Loucy (cell line): ENCODE measurements at regions not wholly inside any gene's neighbourhood (a gene's known extent, or its start where the extent isn't known, plus 50 kb on each side); places are given as distances from the start of the nearest gene placed in this dataset.

ENCODE experiments used
- EZH2phosphoT487 ChIP-seq: fragments of 200-600 bp; IDR thresholded peaks from 2 replicates; pipeline ENCODE4 v1.6.1; 2018; ENCODE audit warnings: antibody characterized with exemption, mild to moderate bottlenecking, moderate library complexity, borderline replicate concordance
- TF ChIP-seq, protein P1 (sequence below): fragments of 200-600 bp; sonication (generic); conservative IDR thresholded peaks from 2 replicates; pipeline ENCODE4 v1.5.1; 2014; ENCODE audit warnings: mild to moderate bottlenecking, antibody characterized with exemption, low read length

DNA sequence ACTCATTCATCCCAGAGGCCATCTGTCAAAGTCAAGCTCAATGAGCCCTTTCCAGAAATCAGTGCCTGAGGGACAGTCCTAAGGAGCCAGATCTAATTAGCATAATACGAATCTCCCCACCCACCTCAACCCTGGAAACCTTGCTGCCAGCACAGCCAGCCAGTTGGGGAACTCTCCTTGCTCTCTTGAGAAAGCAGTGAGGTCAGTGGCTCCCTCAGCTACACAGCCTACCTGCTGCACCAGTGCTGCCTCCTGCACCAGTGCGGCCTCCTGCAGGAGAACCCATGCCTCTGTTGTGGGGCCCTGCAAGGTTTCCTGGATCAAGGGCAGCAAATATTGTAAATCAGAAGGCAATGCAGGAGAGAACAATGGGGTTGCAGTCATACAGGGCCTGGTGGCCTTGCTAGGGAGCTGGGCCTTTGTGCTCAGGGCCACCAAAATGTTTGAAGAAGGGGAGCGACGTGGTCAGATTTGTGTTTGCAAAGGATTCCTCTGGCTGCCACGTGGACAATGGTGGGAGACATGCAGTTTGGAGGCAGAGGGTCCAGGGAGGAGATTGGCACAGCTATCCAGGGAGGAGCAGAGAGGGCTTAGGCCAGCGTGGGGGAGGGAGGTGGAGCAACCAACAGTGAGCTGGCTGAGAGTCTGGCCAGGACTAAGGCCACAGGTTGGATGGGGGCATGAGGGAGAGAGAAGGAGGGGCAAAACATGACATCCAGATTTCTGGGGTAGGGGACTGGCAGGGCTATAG is 124.3 kb upstream of the MAMLD1 start:
- TF ChIP-seq, protein P1, sequence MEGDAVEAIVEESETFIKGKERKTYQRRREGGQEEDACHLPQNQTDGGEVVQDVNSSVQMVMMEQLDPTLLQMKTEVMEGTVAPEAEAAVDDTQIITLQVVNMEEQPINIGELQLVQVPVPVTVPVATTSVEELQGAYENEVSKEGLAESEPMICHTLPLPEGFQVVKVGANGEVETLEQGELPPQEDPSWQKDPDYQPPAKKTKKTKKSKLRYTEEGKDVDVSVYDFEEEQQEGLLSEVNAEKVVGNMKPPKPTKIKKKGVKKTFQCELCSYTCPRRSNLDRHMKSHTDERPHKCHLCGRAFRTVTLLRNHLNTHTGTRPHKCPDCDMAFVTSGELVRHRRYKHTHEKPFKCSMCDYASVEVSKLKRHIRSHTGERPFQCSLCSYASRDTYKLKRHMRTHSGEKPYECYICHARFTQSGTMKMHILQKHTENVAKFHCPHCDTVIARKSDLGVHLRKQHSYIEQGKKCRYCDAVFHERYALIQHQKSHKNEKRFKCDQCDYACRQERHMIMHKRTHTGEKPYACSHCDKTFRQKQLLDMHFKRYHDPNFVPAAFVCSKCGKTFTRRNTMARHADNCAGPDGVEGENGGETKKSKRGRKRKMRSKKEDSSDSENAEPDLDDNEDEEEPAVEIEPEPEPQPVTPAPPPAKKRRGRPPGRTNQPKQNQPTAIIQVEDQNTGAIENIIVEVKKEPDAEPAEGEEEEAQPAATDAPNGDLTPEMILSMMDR, result no peak
- TF ChIP-seq EZH2phosphoT487, result no peak
